HG02588 (cell line): ENCODE measurements at regions not wholly inside any gene's neighbourhood (a gene's known extent, or its start where the extent isn't known, plus 50 kb on each side); places are given as distances from the start of the nearest gene placed in this dataset.

Experiments used
- ATAC-seq: cut with Tn5 transposase; IDR thresholded peaks from one replicate; pipeline ENCODE4 v1.9.1; 2021; ENCODE audit warnings: mild to moderate bottlenecking, moderate library complexity; ENCODE audit not compliant: unreplicated experiment

DNA sequence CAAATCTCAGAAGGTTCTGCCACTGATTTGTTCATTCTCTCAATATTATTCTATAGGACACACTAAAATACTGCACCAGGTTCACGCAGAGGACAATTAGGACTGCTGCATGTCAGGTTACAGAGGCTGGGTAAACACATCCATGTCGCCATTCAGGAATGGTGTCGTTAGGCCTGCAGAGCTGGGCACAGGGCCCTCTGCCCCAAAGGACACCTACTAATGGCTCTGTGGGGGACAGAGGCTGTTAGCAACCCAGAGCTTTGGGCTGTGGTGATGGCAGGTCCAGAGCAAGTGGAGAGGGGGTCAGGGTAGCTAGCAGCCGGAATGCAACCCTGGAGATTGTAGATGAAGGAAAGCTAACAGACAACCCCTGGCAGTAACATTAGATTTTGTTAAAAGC is 115.9 kb downstream of the TTC32 start:
- ATAC-seq: no peak

DNA sequence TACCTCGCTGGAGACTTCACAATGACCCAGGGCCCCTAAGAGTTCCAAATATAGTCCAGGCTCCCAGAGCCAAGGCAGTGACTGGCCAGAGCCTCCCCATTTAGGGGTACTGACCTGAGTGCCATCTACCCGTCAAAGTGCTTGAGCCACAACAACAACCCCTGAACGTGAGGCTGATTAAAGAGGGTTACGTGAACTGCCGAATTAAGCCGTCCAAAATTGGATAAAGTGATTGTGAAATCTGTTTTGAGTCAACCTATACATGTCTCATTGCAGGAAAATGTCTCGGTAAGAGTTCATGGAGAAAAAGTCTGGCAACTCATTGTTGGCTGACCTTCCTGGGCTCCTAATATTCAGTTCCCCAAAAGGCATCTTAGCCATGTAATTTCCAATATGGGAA is 116.3 kb downstream of the TTC32 start:
- no peak for ATAC-seq

DNA sequence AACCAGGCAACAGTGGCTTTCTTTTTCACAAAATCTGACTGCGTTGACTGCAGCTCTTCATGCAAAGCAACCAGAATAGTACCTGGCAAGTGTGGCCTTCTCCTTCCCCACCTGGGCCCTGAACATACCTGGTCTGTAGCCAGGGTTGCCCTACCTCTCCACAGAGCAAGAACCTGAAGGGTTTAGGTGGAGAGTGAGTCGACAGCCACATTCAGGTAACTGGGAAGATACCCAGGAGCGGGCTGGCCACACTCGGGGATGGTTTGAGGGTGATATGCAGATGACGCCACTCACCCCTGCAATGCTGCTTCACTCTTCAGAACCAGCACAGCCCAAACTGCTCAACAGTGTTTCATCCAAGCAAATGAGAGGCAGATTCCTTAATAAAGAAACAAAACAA is 117.3 kb downstream of the TTC32 start:
- no peak for ATAC-seq

DNA sequence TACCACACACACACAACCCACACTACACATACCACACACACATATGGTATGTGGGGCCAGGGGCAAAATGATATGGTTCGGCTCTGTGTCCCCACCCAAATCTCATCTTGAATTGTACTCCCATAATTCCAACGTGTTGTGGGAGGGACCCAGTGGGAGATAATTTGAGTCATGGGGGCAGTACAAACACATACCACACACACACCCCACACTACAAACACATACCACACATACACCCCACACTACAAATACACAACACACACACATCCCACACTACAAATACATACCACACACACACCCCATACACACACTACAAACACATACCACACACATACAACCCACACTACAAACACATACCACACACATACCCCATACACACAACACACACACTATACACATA is 117.8 kb downstream of the TTC32 start:
- no peak for ATAC-seq

DNA sequence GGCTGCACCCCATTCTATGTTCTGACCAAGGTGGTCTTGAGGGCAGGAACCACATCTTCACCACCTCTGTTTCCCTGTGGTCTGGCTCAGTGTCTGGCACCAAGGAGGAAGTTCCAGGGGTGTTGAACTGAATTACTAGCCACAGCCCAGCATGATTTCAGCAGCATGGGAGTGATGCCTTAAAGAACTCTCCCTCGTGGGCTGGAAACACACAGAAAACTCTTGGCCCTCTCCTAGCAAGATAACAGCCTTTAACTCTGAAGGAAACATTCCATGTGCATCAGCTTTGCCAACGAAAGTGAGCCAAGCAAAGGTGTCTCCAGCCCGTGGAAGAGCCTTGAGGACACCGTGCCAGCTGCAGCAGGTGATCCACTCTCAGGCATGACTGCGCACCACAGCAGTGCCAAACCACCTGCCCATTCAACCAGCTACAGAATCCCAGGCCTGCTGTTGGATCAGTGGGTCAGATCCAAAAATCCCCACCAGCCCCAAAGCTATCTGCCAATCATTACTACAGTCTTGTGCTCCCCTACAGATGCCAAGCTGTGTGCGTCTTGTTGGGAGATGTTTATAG is 124.8 kb downstream of the TTC32 start:
- ATAC-seq: no peak

DNA sequence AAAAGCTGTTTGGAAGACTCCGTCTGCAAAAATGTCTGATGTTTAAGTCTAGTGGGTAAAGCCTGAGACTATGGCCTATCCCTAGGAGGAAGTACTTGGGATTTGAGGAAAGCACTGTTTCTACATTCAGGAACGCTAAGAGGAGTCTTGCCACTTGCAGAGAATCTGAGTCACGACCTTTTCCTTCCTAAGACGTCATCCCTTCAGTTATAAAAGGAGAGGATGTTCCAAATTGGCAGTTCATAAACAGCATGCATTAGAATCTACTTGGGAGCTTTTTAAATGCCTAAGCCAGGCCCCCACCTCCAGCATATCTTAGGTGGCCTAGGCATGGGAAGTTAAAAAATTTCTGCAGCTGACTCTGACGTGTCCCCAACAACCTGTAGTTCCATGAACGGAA is 125.9 kb downstream of the TTC32 start:
- no peak for ATAC-seq

DNA sequence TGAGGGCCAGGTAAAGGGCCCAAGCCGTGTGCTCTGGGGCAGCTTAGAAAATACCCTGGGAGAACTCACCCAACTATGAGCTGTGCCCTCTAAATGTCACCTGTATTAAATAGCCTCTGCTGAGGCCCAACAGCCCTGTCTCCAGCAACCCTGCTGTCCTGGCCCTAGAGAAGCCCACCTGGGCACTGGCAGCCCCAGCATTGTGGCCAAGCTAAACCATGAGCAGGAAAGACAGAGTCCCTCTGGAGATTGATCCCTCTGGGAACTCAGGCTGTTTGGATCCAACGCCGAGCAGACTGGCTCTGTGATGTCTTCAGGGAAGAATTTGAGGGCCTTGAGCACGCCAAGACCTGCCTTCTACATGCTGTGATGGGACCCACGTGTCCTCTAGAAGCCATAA is 126.5 kb downstream of the TTC32 start:
- ATAC-seq: no peak

DNA sequence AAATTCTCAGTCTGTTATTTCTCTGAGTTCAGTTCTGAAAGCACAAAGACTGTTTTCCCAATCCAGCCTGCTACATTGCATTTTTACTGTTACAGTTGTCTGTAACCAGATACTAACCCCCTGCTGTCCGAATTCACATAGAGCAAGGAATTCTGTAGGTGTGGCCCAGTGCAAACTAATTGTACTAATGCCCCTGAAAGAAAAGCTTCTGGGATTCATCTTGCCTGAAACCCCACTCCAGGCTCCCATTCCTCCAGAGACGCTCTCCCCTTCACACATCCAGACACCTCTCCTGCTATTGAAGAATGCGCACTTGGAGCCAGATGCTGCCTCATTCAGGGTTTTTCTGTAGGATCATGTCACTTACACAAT is 127.0 kb downstream of the TTC32 start:
- ATAC-seq: no peak

DNA sequence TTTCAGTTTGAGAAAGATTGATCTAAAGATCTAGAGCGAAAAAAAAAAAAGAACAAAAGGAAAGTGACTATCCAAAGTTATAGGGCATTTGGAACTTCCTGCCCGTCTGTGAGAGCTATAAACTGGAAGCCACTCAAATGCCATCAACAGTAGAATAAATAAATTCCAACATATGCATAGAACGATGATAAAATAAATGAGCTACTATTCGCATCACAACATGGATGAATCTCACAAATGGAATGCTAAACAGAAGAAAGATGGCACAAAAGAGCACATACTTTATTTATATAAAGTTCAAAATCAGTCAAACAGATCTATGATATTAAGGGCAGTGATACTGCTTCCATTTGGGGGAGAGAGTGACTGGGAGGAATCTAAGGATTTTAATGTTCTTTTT is 128.8 kb downstream of the TTC32 start:
- ATAC-seq: no peak

DNA sequence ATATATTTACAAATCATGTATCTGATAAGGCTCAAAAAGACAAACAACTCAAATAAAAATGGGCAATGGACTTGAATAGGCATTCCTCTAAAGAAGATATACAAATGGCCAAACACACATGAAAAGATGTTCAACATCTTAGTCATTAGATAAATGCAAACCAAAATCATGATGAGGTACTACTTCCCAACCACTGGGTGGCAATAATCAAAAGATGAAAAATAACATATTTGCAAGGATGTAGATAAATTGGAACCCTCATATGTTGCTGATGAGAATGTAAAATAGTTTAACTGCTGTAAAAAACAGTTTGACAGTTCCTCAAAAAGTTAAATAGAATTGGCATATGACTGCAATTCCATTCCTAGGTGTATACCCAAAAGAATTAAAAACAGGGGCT is 132.3 kb downstream of the TTC32 start:
- ATAC-seq: no peak

DNA sequence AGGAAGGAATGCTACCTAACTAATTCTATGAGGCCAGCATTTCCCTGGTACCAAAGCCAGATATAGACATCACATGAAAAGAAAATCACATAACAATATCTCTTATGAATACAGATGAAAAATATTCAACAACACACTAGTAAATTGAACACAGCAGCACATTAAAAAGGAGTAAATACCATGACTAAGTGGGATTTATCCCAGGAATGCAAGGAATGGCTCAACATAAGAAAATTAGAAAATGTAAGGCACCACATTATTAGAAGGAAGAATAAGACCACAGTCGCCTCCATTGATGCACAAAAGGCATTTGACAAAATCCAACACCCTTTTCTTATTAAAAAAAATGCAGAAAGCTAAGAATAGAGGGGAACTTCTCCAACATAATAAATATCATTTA is 133.9 kb downstream of the TTC32 start:
- ATAC-seq: no peak

DNA sequence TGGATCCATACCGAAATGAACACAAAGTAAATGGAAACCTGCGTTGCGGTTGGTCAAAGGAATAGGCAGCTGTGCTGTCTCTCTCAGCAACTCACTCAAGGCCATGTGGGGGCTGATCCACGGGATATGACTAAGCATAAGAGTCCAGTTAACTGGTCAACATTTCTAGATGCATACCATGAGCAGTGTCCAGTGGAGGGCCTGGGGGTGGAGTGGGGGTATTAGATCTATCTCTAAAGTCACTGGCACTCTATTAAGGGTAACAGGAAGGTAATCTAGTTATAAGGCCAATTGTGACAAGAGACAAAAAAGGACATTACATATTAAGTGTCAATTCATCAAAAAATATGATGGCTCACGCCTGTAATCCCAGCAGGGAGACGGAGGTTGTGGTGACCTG is 136.8 kb downstream of the TTC32 start:
- ATAC-seq: no peak

DNA sequence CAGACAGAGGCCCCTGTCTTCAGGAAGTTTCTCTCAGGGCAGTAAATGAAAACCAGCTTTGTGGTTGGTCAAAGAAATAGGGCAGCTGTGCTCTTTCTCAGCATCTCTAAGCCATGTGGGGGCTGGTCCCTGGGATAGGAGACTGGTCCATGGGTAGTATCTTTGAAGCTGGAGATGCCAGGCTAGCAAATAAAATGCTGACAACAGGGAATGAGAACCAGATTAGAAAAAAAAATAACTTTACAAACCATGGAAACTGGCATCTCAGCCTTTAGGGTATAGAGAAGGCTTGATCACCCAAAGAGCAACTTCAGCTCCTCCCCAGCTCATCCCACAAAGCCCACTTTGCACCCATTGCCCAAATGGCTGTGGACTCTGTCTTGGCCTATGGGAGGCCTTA is 138.1 kb downstream of the TTC32 start:
- no peak for ATAC-seq

DNA sequence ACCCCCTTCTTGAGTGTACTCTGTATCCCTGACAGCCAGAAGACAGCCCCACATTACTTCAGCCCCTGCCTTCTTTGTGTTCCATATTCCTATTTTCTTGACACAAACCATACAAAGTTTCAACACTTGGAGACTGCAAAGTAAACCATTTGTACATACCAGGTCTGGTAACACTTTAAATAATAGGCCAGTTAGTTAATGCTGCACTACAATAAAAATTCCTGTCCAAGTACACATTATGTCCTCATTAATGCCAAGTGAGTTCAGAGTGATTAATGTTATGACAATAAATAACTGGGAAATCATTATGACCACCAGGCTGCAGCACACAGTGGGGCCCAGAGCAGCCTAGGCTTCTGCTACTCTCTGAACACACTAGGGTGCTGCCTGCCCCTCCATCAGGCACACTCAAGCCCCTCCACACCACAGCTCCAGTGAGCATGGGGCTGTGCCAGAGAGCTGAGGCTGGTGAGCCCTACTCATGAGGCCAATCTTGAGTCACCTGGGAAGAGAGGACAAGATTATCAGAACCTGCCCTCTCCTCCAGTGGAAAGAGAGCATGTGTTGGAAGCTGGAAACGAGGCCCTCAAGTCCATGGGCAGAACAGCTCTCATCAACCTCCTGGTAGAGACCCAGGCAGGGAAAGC is 138.7 kb downstream of the TTC32 start:
- no peak for ATAC-seq

DNA sequence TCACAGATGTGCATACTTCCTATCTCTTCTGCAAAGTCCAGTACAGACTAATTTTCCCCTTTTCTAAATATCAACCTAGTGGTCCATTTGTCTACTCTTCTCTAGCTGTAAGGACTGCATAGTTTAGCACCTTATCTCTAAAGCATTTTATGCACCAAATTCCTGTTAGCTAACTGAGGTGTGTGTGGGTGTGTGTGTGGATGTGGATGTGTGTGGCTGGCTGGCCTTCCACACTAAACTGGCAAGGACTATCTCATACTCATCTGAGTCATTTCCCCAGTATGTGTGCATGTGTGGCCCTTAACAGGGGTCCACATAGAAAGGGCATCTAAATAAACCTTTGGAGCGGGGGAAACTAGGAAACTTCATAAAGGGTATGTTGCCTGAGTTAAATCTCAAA is 139.6 kb downstream of the TTC32 start:
- no peak for ATAC-seq

DNA sequence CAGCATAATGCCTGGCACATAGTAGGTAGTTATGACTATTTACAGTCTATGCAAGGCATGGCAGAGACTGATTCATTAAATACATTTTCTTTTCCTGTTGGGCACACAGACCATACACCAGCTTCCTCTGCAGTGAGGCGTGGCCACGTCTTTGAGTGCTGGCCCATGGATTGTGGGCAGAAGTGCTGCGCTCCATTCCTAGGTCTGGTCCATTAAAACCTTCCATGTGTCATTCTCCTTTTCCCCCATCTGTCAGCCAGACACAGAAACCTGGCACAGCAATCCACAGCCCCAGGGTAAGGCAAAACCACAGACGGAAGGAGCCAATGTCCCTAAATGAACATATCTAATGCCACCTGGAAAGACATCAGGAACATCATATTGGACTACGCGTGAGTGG is 141.9 kb downstream of the TTC32 start:
- no peak for ATAC-seq

DNA sequence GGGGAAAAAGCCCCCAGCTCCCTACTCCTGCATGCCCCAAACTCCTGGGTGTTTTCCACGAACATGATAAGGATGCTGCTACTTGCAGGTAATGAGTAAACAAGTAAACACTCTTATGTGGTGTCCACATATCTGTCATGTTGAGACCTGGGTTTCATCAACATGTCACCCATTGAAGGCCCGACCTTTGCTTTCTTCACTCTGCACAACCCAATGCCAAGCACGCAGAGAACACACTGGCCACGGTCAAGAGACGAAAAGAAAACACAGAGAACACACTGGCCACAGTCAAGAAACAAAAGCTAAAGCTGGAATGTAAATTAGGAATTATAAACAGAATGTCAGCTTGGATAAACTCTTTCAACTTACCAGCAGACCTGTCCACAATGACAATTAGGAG is 143.1 kb downstream of the TTC32 start:
- ATAC-seq: no peak

DNA sequence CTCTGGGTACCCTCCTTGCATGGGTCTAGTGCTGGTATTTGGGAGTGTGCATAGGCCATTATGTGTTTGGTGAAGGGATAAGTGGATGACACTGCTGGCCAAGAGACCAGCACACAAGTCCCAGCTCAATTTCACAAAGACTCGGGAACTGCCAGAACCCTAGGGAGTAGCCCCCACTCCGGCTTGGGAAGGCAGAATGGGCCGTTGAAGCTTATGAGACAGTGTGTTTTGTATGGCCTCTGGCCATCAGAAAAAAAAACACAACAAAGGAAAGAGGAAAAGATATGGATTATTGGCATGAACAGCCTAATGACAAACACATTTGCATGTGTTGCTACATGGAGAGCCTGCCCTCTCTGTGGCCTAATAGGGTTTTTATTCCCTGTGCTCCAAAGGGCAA is 144.2 kb downstream of the TTC32 start:
- ATAC-seq: no peak

DNA sequence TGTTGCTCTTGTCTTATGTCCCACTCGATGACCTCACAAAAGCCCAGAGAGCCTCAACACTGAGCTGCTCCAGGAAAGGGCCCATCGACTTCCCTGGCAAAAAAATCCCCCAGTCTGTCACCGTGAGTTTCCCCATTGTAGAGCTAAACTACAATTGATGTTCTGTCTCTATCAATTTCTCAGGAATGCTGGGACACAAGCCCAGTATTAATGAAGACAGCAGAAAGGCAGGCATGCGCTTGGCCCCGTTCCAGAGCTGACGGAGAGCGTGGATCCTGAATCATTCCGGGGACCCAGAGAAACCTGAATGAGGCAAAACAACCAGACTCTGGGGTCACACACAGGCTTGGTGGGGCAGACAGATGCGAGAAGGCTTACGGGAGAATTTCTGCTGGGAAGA is 146.9 kb downstream of the TTC32 start:
- no peak for ATAC-seq

DNA sequence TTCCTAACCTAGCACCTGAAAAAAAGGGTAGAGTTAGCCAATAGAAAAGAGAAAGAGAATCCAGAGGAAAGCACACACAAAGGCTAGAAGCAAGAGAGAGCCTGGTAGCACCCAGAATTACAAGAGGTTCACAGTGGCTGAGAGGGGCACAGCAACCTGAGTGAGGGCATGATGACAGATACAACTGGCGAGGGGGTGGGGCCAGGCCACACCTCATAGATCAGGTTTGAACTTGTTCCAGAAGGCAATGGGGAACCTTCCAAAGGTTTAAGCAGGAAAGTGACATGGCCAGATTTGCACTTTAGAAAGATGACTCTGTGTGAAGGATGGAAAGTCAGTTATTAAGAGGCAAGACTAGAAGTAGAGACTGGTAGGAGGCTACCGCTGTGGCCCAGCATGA is 148.0 kb downstream of the TTC32 start:
- no peak for ATAC-seq

DNA sequence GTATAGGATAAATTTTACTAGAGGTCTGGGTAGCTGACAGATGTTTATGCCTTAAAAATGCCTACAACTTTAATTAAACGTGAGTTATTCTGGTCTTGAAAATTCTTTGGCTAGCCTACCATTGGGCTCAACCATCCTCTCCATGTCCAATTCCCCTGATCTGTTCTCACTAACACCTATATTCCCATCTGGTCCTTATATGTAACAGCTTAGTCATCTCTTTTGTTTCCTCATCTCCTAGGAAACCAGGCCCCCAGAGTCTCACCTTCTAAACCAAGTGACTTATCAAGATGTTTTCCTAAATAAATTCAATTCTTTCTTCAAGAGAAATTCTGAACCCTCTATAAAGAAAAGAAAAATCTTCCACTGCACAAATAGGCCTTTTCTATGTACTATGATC is 148.5 kb downstream of the TTC32 start:
- no peak for ATAC-seq

DNA sequence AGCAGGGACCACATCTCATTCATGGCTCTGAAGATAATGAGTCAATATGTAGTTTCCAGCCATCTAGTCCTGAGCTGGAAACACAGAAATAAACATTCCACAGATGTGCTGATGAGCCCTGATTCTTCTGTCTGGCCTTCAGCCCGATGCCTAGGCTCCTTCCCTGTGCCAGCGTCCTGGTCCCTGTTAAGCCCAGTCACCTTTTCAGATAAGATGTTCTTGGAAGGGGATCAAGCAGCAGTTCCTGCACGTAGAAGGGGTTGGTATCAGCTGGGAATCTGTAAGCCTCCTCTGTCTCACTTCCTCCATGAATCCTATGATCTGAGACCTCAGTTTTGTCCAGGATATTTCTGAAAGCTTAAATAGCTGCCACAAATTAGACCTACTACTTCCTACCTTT is 149.3 kb downstream of the TTC32 start:
- ATAC-seq: no peak

DNA sequence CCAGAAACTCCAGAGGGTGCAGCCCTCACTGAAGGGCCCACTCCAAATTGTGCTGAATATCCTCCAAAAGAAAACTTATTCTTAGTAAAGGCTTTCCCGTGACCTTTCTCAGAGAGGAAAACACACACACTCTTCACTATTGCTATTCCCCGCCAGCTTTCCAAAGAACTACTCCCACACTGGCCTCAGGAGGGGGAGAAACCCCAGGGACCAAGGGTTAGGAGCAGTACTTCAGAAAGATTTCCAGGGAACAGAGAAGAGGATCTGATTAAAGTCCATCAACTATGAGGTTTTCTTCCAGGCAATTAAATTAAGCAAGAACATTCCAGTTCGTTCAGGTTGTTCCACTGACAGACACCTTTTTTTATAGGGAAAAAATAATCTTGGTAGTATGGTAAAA is 150.2 kb downstream of the TTC32 start:
- ATAC-seq: no peak
